GM06990 (cell line): ENCODE measurements at regions not wholly inside any gene's neighbourhood (a gene's known extent, or its start where the extent isn't known, plus 50 kb on each side); places are given as distances from the start of the nearest gene placed in this dataset.

Source experiments
- DNase-seq: peaks from one replicate; pipeline ENCODE4 v3.0.0-alpha.2; 2011; ENCODE audit not compliant: insufficient read length; ENCODE audit errors: extremely low read depth
- H3K27me3 ChIP-seq: replicated peaks from 2 replicates; pipeline ENCODE4 v1.6.0; 2011; ENCODE audit warnings: low read length; ENCODE audit not compliant: control insufficient read depth, insufficient read depth
- H3K36me3 ChIP-seq: 2 replicates; pipeline ENCODE4 v1.5.1; 2011; ENCODE audit warnings: low read length; ENCODE audit not compliant: control insufficient read depth, insufficient read depth
- H3K4me3 ChIP-seq: replicated peaks from 2 replicates; pipeline ENCODE4 v1.5.1; 2011; ENCODE audit warnings: low read depth, mild to moderate bottlenecking, control low read depth, low read length
- CTCF ChIP-seq: IDR thresholded peaks from 2 replicates; pipeline ENCODE4 v1.5.1; 2011; ENCODE audit warnings: low read length, control low read depth, mild to moderate bottlenecking, inconsistent platforms; ENCODE audit not compliant: insufficient read depth, poor library complexity, severe bottlenecking

- DNase-seq = no peak
- Histone ChIP-seq H3K4me3 (no peak overlapping the region), H3K36me3 (no peaks in the 10 kb centered on the region), H3K27me3 (no peaks in the 10 kb centered on the region)
- TF ChIP-seq CTCF = no peak
These were observed 90.2 kb upstream of the TBX3 start for GRCh38 chr12:114774197-114774596.

GRCh38 chr12:114770323-114770722 is 86.3 kb upstream of the TBX3 start:
- Histone ChIP-seq H3K36me3 (no peaks in the 10 kb centered on the region), H3K4me3 (no peak overlapping the region), H3K27me3 (no peaks in the 10 kb centered on the region)
- DNase-seq = no peak
- TF ChIP-seq CTCF = no peak

- H3K4me3 ChIP-seq = no peak overlapping the region
- no peak for DNase-seq
- H3K36me3 ChIP-seq = no peaks in the 10 kb centered on the region
- TF ChIP-seq CTCF = no peak
- no peaks in the 10 kb centered on the region for H3K27me3 ChIP-seq
These were observed 85.7 kb upstream of the TBX3 start for GRCh38 chr12:114769634-114770033.

GRCh38 chr12:114767906-114768722 is 84.1 kb upstream of the TBX3 start:
- DNase-seq = no peak
- no peak for TF ChIP-seq CTCF
- Histone ChIP-seq H3K4me3 (no peak overlapping the region), H3K36me3 (no peaks in the 10 kb centered on the region), H3K27me3 (no peaks in the 10 kb centered on the region)

GRCh38 chr12:114767084-114767760 is 83.2 kb upstream of the TBX3 start:
- no peaks in the 10 kb centered on the region for H3K36me3 ChIP-seq
- no peak for TF ChIP-seq CTCF
- no peak for DNase-seq
- no peaks in the 10 kb centered on the region for H3K27me3 ChIP-seq
- no peak overlapping the region for H3K4me3 ChIP-seq
